ENCODE measurements at regions not wholly inside any gene's neighbourhood (a gene's known extent, or its start where the extent isn't known, plus 50 kb on each side); places are given as distances from the start of the nearest gene placed in this dataset.
"Not testable (repeated sequence)": the region's sequence is repeated elsewhere in the genome, so short reads cannot be mapped to it uniquely, and the experiment has no call there.

DNA sequence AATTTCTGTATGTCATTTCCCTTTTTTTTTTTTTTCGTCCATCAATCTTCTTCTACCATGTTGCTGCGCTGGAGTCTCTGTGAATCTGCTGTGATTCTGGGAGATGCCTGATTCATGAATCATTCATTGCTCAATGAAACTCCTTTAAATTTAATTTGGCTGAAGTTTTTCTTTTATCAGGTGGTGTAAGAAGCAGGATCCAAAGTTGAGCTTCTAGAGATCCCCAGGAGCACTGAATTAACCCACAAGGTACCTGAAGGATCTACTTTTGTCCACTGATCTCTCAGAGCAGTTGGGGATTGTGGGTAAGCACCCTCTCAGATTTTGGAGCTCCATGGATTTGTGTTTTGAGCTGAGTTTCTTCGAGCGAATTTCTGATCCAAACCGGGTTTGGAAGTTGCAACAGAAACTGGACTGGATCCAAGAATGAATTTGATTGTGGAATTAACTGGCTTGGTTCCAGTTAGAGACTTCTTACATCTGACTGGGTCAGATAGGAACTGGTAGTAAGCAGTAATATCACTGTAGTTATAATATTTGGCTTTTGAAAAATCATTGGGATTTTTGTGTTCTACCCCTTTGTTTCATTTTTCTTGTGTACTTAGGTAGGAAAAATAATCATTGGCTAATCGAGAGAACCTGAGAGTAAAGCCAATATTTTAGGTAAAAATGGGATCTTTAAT lies 447.8 kb upstream of the TOM1L1 start:
- TF ChIP-seq, protein P1, sequence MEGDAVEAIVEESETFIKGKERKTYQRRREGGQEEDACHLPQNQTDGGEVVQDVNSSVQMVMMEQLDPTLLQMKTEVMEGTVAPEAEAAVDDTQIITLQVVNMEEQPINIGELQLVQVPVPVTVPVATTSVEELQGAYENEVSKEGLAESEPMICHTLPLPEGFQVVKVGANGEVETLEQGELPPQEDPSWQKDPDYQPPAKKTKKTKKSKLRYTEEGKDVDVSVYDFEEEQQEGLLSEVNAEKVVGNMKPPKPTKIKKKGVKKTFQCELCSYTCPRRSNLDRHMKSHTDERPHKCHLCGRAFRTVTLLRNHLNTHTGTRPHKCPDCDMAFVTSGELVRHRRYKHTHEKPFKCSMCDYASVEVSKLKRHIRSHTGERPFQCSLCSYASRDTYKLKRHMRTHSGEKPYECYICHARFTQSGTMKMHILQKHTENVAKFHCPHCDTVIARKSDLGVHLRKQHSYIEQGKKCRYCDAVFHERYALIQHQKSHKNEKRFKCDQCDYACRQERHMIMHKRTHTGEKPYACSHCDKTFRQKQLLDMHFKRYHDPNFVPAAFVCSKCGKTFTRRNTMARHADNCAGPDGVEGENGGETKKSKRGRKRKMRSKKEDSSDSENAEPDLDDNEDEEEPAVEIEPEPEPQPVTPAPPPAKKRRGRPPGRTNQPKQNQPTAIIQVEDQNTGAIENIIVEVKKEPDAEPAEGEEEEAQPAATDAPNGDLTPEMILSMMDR (IDR thresholded peaks at IDR 0.05; ENCODE audit: poor library complexity, severe bottlenecking) = no peak
- DNase-seq (ENCODE audit: low spot score) (no peak), ATAC-seq (ENCODE audit: low read depth) (no peak)
- Histone ChIP-seq H3K9me3 (ENCODE audit: severe bottlenecking) (peaks cover 10% of the 10 kb centered on the region), H3K4me3 (ENCODE audit: severe bottlenecking) (no peak overlapping the region), H3K4me1 (ENCODE audit: insufficient read depth, poor library complexity, severe bottlenecking) (no peaks in the 10 kb centered on the region), H3K36me3 (ENCODE audit: low read depth) (no peaks in the 10 kb centered on the region), H3K27ac (ENCODE audit: poor library complexity, severe bottlenecking) (no peak overlapping the region), H3K27me3 (ENCODE audit: insufficient read depth, poor library complexity, severe bottlenecking) (no peaks in the 10 kb centered on the region)

DNA sequence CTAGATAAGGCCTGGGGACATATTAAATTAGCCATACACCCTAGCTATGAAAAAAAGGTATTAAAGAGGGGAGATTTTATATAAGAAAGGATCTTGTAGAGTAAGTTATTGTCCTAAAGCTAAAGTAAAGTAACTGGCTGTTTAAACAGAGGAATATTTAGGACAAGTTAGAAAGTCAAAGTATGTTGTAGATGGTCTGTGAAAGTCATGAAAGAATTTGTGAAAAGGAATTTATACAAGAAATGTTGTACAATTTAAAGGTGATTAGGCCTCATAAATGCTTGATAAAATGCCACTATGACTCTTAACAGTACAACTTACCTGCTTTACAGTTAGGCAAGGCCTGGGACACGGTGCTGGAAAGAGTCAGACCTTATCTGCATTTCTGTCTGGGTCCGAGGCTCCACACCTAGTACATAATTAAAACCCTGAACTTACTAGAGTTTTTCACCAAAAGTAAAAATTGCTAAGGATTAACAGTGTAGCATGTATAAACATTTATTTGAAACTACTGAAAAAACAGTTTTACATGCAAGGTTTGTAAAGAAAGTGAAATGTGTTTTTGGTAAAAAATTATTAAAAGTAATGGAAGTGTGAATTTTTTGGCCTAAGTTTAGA lies 445.3 kb upstream of the TOM1L1 start:
- no peak for ATAC-seq (ENCODE audit: low read depth)
- no peak for DNase-seq (ENCODE audit: low spot score)
- TF ChIP-seq, protein P1 (IDR thresholded peaks at IDR 0.05; ENCODE audit: poor library complexity, severe bottlenecking) = no peak

DNA sequence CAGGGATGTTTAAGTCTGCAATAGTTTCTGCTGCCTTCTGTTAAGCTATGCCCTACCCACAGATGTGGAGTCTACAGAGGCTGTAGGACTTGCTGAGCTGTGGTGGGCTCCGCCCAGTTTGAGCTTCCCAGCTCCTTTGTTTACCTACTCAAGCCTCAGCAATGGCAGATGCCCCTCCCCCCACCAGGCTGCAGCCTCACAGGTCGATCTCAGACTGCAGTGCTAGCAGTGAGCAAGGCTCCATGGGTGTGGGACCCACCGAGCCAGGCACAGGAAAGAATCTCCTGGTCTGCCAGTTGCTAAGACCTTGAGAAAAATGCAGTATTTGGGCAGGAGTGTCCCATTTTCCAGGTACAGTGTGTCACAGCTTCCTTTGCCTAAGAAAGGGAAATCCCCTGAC lies 435.2 kb upstream of the TOM1L1 start:
- H3K36me3 ChIP-seq (ENCODE audit: low read depth); H3K27ac ChIP-seq (ENCODE audit: poor library complexity, severe bottlenecking); H3K4me3 ChIP-seq (ENCODE audit: severe bottlenecking); DNase-seq (ENCODE audit: low spot score); ATAC-seq (ENCODE audit: low read depth); H3K9me3 ChIP-seq (ENCODE audit: severe bottlenecking); H3K4me1 ChIP-seq (ENCODE audit: insufficient read depth, poor library complexity, severe bottlenecking); H3K27me3 ChIP-seq (ENCODE audit: insufficient read depth, poor library complexity, severe bottlenecking): not testable (repeated sequence)

More for the DNA sequence above, 445.3 kb upstream of the TOM1L1 start:
- no peaks in the 10 kb centered on the region for H3K36me3 ChIP-seq (ENCODE audit: low read depth)
- H3K4me1 ChIP-seq (ENCODE audit: insufficient read depth, poor library complexity, severe bottlenecking) = no peaks in the 10 kb centered on the region
- H3K9me3 ChIP-seq (ENCODE audit: severe bottlenecking) = peaks cover 10% of the 10 kb centered on the region
- H3K27me3 ChIP-seq (ENCODE audit: insufficient read depth, poor library complexity, severe bottlenecking) = no peaks in the 10 kb centered on the region
- no peak overlapping the region for H3K4me3 ChIP-seq (ENCODE audit: severe bottlenecking)
- no peak overlapping the region for H3K27ac ChIP-seq (ENCODE audit: poor library complexity, severe bottlenecking)

DNA sequence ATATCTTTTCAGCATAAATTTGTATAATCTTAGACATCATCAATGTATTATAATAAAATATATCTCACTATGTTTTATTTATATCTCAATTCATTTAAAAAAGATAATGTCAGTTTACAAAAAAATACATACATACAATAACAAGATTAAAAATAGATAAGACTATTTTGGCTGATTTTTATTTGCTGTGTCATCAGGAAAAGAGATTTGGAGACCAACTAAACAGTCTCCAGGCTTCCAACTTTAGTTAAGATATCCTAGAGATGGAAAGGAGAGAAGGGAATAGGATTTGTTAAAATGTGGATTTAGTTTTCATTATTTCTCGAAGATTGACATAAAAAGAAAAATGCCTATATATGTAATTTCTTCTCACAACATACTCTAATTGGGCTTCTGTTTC lies 433.8 kb upstream of the TOM1L1 start:
- Histone ChIP-seq H3K27ac (ENCODE audit: poor library complexity, severe bottlenecking) (no peak overlapping the region), H3K36me3 (ENCODE audit: low read depth) (no peaks in the 10 kb centered on the region), H3K4me1 (ENCODE audit: insufficient read depth, poor library complexity, severe bottlenecking) (no peaks in the 10 kb centered on the region), H3K4me3 (ENCODE audit: severe bottlenecking) (no peak overlapping the region), H3K27me3 (ENCODE audit: insufficient read depth, poor library complexity, severe bottlenecking) (no peaks in the 10 kb centered on the region), H3K9me3 (ENCODE audit: severe bottlenecking) (no peaks in the 10 kb centered on the region)
- TF ChIP-seq, protein P1 (IDR thresholded peaks at IDR 0.05; ENCODE audit: poor library complexity, severe bottlenecking) = no peak
- ATAC-seq (ENCODE audit: low read depth) = no peak
- DNase-seq (ENCODE audit: low spot score) = no peak

DNA sequence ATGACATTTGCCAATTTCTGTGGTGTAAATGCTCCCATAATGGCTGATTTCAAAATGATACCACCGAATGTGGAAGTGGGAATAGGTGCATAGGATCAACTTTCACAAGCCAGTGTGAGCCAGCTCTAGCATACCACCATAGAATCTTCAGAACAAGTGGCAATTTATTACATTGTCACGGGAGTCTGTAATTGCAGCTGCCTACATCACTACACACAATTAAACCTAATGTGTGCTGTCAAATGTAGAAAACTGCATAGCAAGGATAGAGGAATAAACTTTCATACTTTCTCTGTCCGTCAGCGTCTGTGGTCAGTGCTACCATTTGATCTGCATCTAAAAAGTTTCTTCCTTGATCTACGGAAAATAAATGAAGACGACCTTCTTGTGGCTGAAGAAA lies 417.8 kb upstream of the TOM1L1 start:
- ATAC-seq (ENCODE audit: low read depth) (no peak), DNase-seq (ENCODE audit: low spot score) (no peak)
- no peak overlapping the region for H3K27ac ChIP-seq (ENCODE audit: poor library complexity, severe bottlenecking)
- no peaks in the 10 kb centered on the region for H3K4me1 ChIP-seq (ENCODE audit: insufficient read depth, poor library complexity, severe bottlenecking)
- no peaks in the 10 kb centered on the region for H3K9me3 ChIP-seq (ENCODE audit: severe bottlenecking)
- no peak overlapping the region for H3K4me3 ChIP-seq (ENCODE audit: severe bottlenecking)
- no peaks in the 10 kb centered on the region for H3K36me3 ChIP-seq (ENCODE audit: low read depth)
- TF ChIP-seq, protein P1 (IDR thresholded peaks at IDR 0.05; ENCODE audit: poor library complexity, severe bottlenecking) = no peak
- no peaks in the 10 kb centered on the region for H3K27me3 ChIP-seq (ENCODE audit: insufficient read depth, poor library complexity, severe bottlenecking)
